Endothelial cell (in vitro differentiated cells): ENCODE measurements at regions not wholly inside any gene's neighbourhood (a gene's known extent, or its start where the extent isn't known, plus 50 kb on each side); places are given as distances from the start of the nearest gene placed in this dataset.
A peak's percentile ranks its signal among the peaks of the same experiment; 100 is the strongest.

Source experiments
- DNase-seq: peaks from one replicate; pipeline ENCODE4 v3.0.0; 2021; ENCODE audit warnings: low spot score
- H3K27ac Mint-ChIP-seq: one replicate; pipeline ENCODE4 v1.8.0; 2021; ENCODE audit warnings: mixed read lengths, inconsistent platforms; ENCODE audit not compliant: unreplicated experiment
- H3K27me3 Mint-ChIP-seq: one replicate; pipeline ENCODE4 v1.8.0; 2021; ENCODE audit warnings: mild to moderate bottlenecking, moderate library complexity, mixed read lengths, inconsistent platforms; ENCODE audit not compliant: unreplicated experiment
- H3K36me3 Mint-ChIP-seq: one replicate; pipeline ENCODE4 v1.8.0; 2021; ENCODE audit warnings: mild to moderate bottlenecking, low read depth, mixed read lengths, inconsistent platforms; ENCODE audit not compliant: unreplicated experiment
- H3K4me1 Mint-ChIP-seq: one replicate; pipeline ENCODE4 v1.8.0; 2021; ENCODE audit warnings: mild to moderate bottlenecking, mixed read lengths, inconsistent platforms; ENCODE audit not compliant: unreplicated experiment
- H3K4me3 Mint-ChIP-seq: one replicate; pipeline ENCODE4 v1.8.0; 2021; ENCODE audit warnings: mild to moderate bottlenecking, mixed read lengths, inconsistent platforms; ENCODE audit not compliant: unreplicated experiment
- H3K9me3 Mint-ChIP-seq: one replicate; pipeline ENCODE4 v1.8.0; 2021; ENCODE audit warnings: mixed read lengths, inconsistent platforms; ENCODE audit not compliant: unreplicated experiment
- TF ChIP-seq, protein P1 (sequence below): fragments of 200-600 bp; sonication (generic); IDR thresholded peaks from one replicate; pipeline ENCODE4 v1.5.0; 2021; ENCODE audit warnings: antibody characterized with exemption; ENCODE audit not compliant: unreplicated experiment

DNA sequence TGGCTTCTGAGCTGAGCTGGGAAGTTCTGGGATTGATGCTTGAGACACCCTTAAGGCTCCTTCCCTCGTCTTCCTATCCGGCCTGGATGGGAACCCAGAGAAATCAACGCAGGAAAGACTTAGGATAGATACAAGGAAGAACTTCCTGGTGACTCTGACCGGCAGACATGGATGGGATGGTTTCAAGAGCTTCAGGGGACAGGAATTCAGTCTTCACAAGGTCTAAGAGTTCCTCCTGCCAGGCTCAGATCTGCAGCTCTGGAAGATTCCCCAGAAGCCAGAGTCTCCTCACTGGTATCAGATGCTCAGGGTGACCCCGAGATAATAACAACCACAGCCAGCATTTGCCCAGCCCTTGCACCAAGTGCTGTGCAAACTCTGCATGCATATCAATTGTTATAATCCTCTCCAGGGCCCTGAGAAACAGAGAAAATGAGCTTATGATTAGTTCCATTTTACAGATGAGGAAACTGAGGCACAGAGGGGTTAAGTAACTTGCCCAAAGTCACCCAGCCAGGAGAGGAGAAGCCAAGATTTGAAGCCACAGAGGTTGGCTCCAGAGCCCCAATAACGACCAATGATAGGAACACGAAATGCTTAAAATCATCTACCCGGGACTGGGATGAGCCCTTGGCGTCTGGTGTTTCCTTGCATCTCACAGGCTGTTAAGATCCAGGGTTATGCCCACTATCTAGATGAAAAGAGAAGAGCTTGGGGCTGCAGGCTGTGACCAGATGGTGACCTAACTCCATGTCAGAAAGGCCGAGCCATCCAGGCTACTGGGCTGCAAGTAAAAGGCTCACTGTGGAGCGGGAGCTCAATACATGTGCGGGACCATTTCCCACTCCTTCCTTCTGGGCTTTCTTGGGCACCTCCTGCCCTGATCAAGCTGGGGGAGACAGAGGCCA lies 119.8 kb downstream of the C9orf50 start:
- no peak overlapping the region for H3K27ac Mint-ChIP-seq

GRCh38 chr9:129500161-129500862 lies 120.6 kb downstream of the C9orf50 start:
- Mint-ChIP-seq H3K27ac (no peak overlapping the region), H3K4me3 (no peak overlapping the region), H3K9me3 (no peaks in the 10 kb centered on the region), H3K36me3 (peaks cover 10% of the 10 kb centered on the region), H3K27me3 (peaks cover 14% of the 10 kb centered on the region), H3K4me1 (peaks cover 24% of the 10 kb centered on the region)
- TF ChIP-seq, protein P1, sequence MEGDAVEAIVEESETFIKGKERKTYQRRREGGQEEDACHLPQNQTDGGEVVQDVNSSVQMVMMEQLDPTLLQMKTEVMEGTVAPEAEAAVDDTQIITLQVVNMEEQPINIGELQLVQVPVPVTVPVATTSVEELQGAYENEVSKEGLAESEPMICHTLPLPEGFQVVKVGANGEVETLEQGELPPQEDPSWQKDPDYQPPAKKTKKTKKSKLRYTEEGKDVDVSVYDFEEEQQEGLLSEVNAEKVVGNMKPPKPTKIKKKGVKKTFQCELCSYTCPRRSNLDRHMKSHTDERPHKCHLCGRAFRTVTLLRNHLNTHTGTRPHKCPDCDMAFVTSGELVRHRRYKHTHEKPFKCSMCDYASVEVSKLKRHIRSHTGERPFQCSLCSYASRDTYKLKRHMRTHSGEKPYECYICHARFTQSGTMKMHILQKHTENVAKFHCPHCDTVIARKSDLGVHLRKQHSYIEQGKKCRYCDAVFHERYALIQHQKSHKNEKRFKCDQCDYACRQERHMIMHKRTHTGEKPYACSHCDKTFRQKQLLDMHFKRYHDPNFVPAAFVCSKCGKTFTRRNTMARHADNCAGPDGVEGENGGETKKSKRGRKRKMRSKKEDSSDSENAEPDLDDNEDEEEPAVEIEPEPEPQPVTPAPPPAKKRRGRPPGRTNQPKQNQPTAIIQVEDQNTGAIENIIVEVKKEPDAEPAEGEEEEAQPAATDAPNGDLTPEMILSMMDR = no peak
- DNase-seq = no peak

More for the DNA sequence above, 119.8 kb downstream of the C9orf50 start:
- peaks cover 10% of the 10 kb centered on the region for H3K36me3 Mint-ChIP-seq
- H3K9me3 Mint-ChIP-seq = no peaks in the 10 kb centered on the region
- no peak overlapping the region for H3K4me3 Mint-ChIP-seq
- H3K4me1 Mint-ChIP-seq = peaks cover 21% of the 10 kb centered on the region
- TF ChIP-seq, protein P1 = no peak
- DNase-seq = no peak
- H3K27me3 Mint-ChIP-seq = peaks cover 16% of the 10 kb centered on the region

GRCh38 chr9:129498451-129499384 lies 122.2 kb downstream of the C9orf50 start:
- DNase-seq = no peak
- H3K4me3 Mint-ChIP-seq = peak overlapping the region; percentile 18
- H3K27ac Mint-ChIP-seq = no peak overlapping the region
- peaks cover 14% of the 10 kb centered on the region for H3K27me3 Mint-ChIP-seq
- TF ChIP-seq, protein P1 = no peak
- no peaks in the 10 kb centered on the region for H3K9me3 Mint-ChIP-seq
- H3K4me1 Mint-ChIP-seq = peaks cover 26% of the 10 kb centered on the region
- peaks cover 7% of the 10 kb centered on the region for H3K36me3 Mint-ChIP-seq

DNA sequence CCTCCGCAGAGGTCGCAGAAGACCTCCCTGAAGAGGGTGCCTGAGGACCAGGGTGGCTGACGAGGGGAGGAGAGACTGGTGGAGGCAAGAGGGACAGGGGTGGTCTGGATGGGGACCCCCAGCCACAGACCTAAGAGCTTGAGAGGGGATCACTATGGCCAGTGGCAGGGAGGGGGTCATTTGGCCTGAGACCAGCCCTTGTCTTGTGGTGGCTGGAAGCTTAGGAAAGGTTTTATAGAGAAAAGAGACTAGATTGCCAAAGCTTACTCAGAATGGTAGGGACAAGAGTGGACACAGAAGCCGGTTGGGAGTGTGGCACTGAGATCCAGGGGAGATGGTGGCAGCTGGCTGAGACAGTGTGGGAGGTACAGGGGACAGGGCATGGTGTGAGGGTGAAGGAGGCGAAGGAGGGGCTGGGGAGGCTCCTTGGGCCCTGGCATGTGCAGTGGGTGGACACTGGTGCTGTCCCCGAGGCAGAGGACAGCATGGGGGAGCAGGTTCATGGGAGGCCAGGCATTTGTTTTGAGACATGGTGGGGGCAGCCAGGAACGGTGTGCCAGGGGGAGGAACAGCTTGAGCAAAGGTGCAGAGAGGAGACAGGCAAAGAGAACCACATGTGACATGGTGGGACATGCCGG lies 123.0 kb downstream of the C9orf50 start:
- DNase-seq = no peak
- Mint-ChIP-seq H3K4me1 (peaks cover 26% of the 10 kb centered on the region), H3K27ac (peak overlapping the region; percentile 38), H3K4me3 (peak overlapping the region; percentile 18), H3K36me3 (peaks cover 7% of the 10 kb centered on the region), H3K27me3 (peaks cover 18% of the 10 kb centered on the region), H3K9me3 (no peaks in the 10 kb centered on the region)
- TF ChIP-seq, protein P1 = no peak
